Lung (tissue), 11 donors: ENCODE measurements at regions not wholly inside any gene's neighbourhood (a gene's known extent, or its start where the extent isn't known, plus 50 kb on each side); places are given as distances from the start of the nearest gene placed in this dataset.

Experiments
- ATAC-seq: fragments of 200-7000 bp; cut with Tn5 transposase; one replicate; pipeline ENCODE4 v1.9.1; 2020; ENCODE audit warnings: moderate number of reproducible peaks; ENCODE audit not compliant: insufficient read depth, low FRiP score
- DNase-seq, 3 donors: peaks; one replicate each; pipeline ENCODE4 v3.0.0-alpha.2; 2013 to 2017
- H3K27ac ChIP-seq, 2 donors: one replicate each; pipeline ENCODE4 v1.5.1; 2013; ENCODE audit warnings: mild to moderate bottlenecking in 2 of 2, moderate library complexity in 2 of 2, control low read depth in 1 of 2, inconsistent platforms in 1 of 2, low read depth in 1 of 2, low read length in 1 of 2
- H3K27me3 ChIP-seq, 3 donors: one replicate each; pipeline ENCODE4 v1.5.1; 2013; ENCODE audit warnings: low read length in 2 of 3; ENCODE audit not compliant: control insufficient read depth in 3 of 3, insufficient read depth in 3 of 3
- H3K36me3 ChIP-seq, 4 donors: one replicate each; pipeline ENCODE4 v1.5.1; 2013; ENCODE audit warnings: low read length in 4 of 4, mild to moderate bottlenecking in 1 of 4, moderate library complexity in 1 of 4; ENCODE audit not compliant: control insufficient read depth in 4 of 4, insufficient read depth in 4 of 4
- H3K4me1 ChIP-seq, 5 donors: one replicate each; pipeline ENCODE4 v1.5.1; 2013; ENCODE audit warnings: low read length in 5 of 5, mild to moderate bottlenecking in 2 of 5, moderate library complexity in 1 of 5; ENCODE audit not compliant: control insufficient read depth in 5 of 5, insufficient read depth in 5 of 5
- H3K4me3 ChIP-seq: one replicate; pipeline ENCODE4 v1.5.1; 2013; ENCODE audit warnings: mild to moderate bottlenecking, control low read depth, moderate library complexity
- H3K9ac ChIP-seq, 2 donors: one replicate each; pipeline ENCODE4 v1.5.1; 2013; ENCODE audit warnings: low read length in 2 of 2, control low read depth in 1 of 2; ENCODE audit not compliant: insufficient read depth in 1 of 2
- H3K9me3 ChIP-seq, 4 donors: one replicate each; pipeline ENCODE4 v1.5.1; 2013; ENCODE audit warnings: low read length in 3 of 4, mild to moderate bottlenecking in 1 of 4, moderate library complexity in 1 of 4; ENCODE audit not compliant: control insufficient read depth in 4 of 4, insufficient read depth in 3 of 4
- WGBS, 2 donors: extraction: QIAGEN DNeasy Blood & Tissue Kit; methylation state at CpG; one replicate each; pipeline ENCODE4 v1.1.7; 2013; 5-methylcytosine and 5-hydroxymethylcytosine counted together
- TF ChIP-seq, protein P1 (sequence below): IDR thresholded peaks from 2 replicates; pipeline ENCODE4 v1.5.1; 2012; ENCODE audit warnings: mild to moderate bottlenecking; ENCODE audit errors: control extremely low read depth, extremely low read depth
- donor health status: control.
- donor health status: control.
- donor health status: Bipolar disorder and iron deficiency.
- donor health status: healthy.
- donor health status: DM: yes; HTN: yes; CAD: no.

DNA sequence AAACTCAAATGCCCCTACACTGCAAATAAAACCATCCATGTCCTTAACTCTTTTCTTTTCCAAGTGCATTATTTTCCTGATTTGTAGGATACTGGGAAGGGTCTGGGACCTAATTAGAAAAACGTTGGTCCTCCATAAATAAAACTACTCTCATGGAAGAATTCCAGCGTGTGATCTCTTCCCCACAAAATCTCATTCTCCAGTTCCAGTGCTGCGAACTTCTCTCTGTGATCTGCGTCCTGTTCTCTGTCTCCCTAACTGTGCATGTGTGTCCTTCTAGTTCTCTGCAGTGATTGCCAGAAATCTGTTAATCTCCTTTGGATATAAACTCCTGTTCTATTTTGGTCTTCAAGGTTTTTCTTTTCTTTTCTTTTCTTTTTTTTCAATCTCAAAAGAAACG, 148.1 kb downstream of the BBOX1 start:
- Histone ChIP-seq H3K27ac (no peak overlapping the region), H3K9ac (no peak overlapping the region), H3K9me3 (no peaks in the 10 kb centered on the region), H3K4me1 (no peaks in the 10 kb centered on the region), H3K27me3 (peaks cover 0 to 58% (median under 1%) of the 10 kb centered on the region in 3 donors), H3K4me3 (no peak overlapping the region), H3K36me3 (no peaks in the 10 kb centered on the region)
- TF ChIP-seq, protein P1, sequence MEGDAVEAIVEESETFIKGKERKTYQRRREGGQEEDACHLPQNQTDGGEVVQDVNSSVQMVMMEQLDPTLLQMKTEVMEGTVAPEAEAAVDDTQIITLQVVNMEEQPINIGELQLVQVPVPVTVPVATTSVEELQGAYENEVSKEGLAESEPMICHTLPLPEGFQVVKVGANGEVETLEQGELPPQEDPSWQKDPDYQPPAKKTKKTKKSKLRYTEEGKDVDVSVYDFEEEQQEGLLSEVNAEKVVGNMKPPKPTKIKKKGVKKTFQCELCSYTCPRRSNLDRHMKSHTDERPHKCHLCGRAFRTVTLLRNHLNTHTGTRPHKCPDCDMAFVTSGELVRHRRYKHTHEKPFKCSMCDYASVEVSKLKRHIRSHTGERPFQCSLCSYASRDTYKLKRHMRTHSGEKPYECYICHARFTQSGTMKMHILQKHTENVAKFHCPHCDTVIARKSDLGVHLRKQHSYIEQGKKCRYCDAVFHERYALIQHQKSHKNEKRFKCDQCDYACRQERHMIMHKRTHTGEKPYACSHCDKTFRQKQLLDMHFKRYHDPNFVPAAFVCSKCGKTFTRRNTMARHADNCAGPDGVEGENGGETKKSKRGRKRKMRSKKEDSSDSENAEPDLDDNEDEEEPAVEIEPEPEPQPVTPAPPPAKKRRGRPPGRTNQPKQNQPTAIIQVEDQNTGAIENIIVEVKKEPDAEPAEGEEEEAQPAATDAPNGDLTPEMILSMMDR = no peak
- 49 to 67% methylated on average over 5 of the region's 5 CpGs for WGBS, 2 donors
- DNase-seq (no peak), ATAC-seq (no peak)

DNA sequence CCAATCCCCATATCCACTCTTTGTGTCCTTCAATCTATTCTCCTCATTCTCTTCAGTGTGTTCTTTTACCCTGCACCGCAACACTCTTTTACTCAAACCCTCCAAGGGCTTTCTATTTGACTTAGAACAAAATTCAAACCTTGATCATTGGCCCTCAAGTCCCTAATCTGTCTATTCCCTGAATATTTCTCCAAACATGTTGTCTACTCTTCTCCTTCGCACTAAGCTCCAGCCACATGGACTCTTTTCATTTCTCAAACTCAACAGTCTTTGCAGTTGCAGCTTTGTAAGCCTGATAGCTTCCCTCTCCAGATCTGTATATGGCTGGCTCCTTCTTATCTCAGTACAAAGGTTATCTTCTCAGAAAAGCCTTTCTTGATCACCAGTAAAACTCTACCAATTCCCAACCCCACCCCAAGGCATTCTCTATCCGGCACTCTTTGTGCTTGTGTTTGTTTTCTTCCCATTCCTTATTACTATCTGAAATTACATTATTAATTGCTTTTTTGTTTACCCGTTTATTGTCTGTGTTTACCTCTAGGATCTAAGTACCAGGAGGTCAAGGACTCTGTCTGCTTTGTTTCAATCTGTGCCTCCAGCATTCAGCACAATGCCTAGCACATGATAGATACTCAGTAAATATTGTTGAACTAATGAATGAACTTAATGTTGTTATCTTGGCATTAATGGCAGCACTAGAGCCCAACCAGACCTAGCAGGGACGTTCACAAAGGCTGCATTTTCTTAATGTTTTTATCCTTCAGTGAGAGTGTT, 147.4 kb downstream of the BBOX1 start:
- WGBS, 2 donors = 51 to 56% methylated on average over 5 of the region's 5 CpGs
- no peaks in the 10 kb centered on the region for H3K4me1 ChIP-seq
- no peak overlapping the region for H3K4me3 ChIP-seq
- TF ChIP-seq, protein P1 = no peak
- no peaks in the 10 kb centered on the region for H3K9me3 ChIP-seq
- H3K36me3 ChIP-seq = no peaks in the 10 kb centered on the region
- no peak overlapping the region for H3K27ac ChIP-seq
- DNase-seq (no peak), ATAC-seq (no peak)
- no peak overlapping the region for H3K9ac ChIP-seq
- peaks cover 0 to 52% (median 0%) of the 10 kb centered on the region in 3 donors for H3K27me3 ChIP-seq

DNA sequence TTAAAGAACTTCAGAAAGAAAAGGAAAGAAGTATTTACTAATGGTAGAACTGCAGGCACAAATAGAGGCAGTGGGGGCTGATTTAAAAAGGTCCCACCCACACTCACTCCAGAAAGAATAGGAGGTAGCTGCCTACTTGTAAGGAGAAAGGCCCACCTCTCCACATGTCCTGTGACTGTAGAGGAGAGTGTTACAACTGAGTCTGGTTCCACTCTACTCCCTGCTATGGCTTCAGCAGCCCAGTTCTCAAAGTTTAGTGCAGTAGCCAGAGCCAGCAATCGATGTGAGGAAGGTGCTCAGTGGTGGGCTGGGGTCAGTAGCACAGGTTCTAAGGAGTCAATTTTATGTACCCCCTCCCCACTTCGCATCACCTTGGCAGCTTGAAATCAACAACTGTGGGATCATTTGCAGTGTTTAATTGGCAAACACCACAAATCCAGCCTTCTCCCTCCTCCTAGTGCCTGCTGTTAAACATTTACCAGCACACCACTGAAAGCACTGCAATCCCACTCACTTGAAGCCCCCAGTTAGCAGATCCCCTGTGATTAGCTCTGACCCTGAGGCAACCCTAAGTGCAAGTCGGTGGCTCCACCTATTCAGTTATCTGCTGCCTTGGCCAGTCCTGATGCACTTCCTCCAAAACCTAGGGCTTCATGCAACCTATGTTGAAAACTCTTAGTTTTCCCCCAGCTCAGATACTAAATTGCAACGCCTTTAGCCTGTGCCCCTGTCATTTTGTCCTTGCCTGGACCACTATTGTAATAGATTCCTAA, 146.6 kb downstream of the BBOX1 start:
- H3K4me3 ChIP-seq = no peak overlapping the region
- H3K4me1 ChIP-seq = no peaks in the 10 kb centered on the region
- H3K27me3 ChIP-seq = peaks cover 0 to 49% (median 0%) of the 10 kb centered on the region in 3 donors
- WGBS, 2 donors = 56 to 67% methylated on average over 4 of the region's 4 CpGs
- TF ChIP-seq, protein P1 = no peak
- no peaks in the 10 kb centered on the region for H3K36me3 ChIP-seq
- H3K9ac ChIP-seq = no peak overlapping the region
- no peak for ATAC-seq
- DNase-seq = no peak
- H3K9me3 ChIP-seq = no peaks in the 10 kb centered on the region
- H3K27ac ChIP-seq = no peak overlapping the region
